ENCODE measurements at regions not wholly inside any gene's neighbourhood (a gene's known extent, or its start where the extent isn't known, plus 50 kb on each side); places are given as distances from the start of the nearest gene placed in this dataset.

DNA sequence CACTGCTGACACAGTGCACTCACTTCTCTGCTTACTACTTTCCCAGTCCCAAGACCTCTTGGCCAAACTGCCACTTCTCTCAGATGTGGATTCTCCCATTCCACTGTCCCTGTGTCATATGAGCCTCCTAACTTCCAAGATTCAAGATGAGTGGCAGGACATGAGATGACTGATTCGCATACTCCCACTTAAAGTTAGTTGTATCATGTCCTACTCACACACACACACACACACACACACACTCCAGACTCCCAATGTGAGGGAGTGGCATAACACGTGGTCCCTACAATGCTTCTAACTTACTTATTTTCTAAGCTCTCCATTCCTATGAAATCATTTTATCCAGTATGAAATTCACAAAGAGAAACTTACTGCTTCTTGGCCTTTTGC is 67.0 kb upstream of the CAV2 start:
- Histone ChIP-seq H3K79me2 (ENCODE audit: insufficient read depth, low read length) (no peaks in the 10 kb centered on the region; the same call in 1 of the 2 replicates), H4K8ac (replicated peaks; ENCODE audit: insufficient read length, low read depth, low read length) (no peak overlapping the region), H2BK12ac (ENCODE audit: insufficient read length, low read depth, low read length) (no peak overlapping the region), H2BK120ac (ENCODE audit: low read depth, low read length, poor library complexity, severe bottlenecking) (no peak overlapping the region), H2BK15ac (ENCODE audit: low read depth, low read length) (no peak overlapping the region), H3K27me3 (ENCODE audit: insufficient read depth, low read length) (no peaks in the 10 kb centered on the region), H3K4me1 (ENCODE audit: insufficient read depth, low read length) (no peaks in the 10 kb centered on the region), H3K79me1 (ENCODE audit: insufficient read depth, low read depth, low read length, poor library complexity, severe bottlenecking) (no peaks in the 10 kb centered on the region), H3K56ac (ENCODE audit: insufficient read length, low read depth, low read length) (no peak overlapping the region), H2BK5ac (ENCODE audit: insufficient read length, low read length) (no peak overlapping the region), H2BK20ac (ENCODE audit: low read depth, low read length, poor library complexity, severe bottlenecking) (no peak overlapping the region), H4K5ac (ENCODE audit: insufficient read length, low read depth, low read length) (no peak overlapping the region), H3K9me3 (ENCODE audit: control insufficient read depth, low read depth, low read length) (no peaks in the 10 kb centered on the region), H3K4me2 (ENCODE audit: insufficient read depth, insufficient read length, low read length) (no peak overlapping the region), H3T11ph (ENCODE audit: low read length) (no peak overlapping the region), H3K14ac (ENCODE audit: insufficient read depth, low read length) (no peak overlapping the region), H4K20me1 (ENCODE audit: control insufficient read depth, insufficient read depth, insufficient read length) (no peaks in the 10 kb centered on the region), H2AK5ac (ENCODE audit: insufficient read length, low read length) (no peak overlapping the region), H3K18ac (ENCODE audit: insufficient read length, low read depth, low read length) (no peak overlapping the region), H4K91ac (ENCODE audit: insufficient read length, low read depth, low read length) (no peak overlapping the region), H3K4ac (ENCODE audit: low read depth, low read length) (no peak overlapping the region), H3K23me2 (ENCODE audit: insufficient read length, low read depth, low read length, poor library complexity, severe bottlenecking) (no peaks in the 10 kb centered on the region), H2AFZ (ENCODE audit: low read length) (no peak overlapping the region), H3K9ac (ENCODE audit: extremely low read depth, insufficient read length, low read length) (no peak overlapping the region), H3K23ac (ENCODE audit: insufficient read length, low read depth, low read length) (no peak overlapping the region), H3K27ac (ENCODE audit: insufficient read length, low read depth, low read length) (no peak overlapping the region)
- no CpG with 5 or more reads among the region's 2 CpGs for WGBS (ENCODE audit: extremely low coverage, insufficient read length, low lambda C conversion rate)
- Mint-ChIP-seq H3K27me3 (ENCODE audit: low read depth) (no peaks in the 10 kb centered on the region), H3K4me1 (no peaks in the 10 kb centered on the region), H3K36me3 (ENCODE audit: insufficient read depth in 1 of 3, low read depth in 3 of 3) (no peaks in the 10 kb centered on the region), H3K4me3 (no peak overlapping the region), H3K27ac (peak overlapping the region in 1 of 3 experiments; percentile 45; a peak in 1 of 7 replicates), H3K9me3 (no peaks in the 10 kb centered on the region)
- DNase-seq = no peak
- TF ChIP-seq, protein P1, sequence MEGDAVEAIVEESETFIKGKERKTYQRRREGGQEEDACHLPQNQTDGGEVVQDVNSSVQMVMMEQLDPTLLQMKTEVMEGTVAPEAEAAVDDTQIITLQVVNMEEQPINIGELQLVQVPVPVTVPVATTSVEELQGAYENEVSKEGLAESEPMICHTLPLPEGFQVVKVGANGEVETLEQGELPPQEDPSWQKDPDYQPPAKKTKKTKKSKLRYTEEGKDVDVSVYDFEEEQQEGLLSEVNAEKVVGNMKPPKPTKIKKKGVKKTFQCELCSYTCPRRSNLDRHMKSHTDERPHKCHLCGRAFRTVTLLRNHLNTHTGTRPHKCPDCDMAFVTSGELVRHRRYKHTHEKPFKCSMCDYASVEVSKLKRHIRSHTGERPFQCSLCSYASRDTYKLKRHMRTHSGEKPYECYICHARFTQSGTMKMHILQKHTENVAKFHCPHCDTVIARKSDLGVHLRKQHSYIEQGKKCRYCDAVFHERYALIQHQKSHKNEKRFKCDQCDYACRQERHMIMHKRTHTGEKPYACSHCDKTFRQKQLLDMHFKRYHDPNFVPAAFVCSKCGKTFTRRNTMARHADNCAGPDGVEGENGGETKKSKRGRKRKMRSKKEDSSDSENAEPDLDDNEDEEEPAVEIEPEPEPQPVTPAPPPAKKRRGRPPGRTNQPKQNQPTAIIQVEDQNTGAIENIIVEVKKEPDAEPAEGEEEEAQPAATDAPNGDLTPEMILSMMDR (conservative IDR thresholded peaks at IDR 0.05) = no peak

Data from H9 (cell line).